ENCODE measurements at regions not wholly inside any gene's neighbourhood (a gene's known extent, or its start where the extent isn't known, plus 50 kb on each side); places are given as distances from the start of the nearest gene placed in this dataset.
A peak's percentile ranks its signal among the peaks of the same experiment; 100 is the strongest.

GRCh38 chr17:79355165-79355564 is 255.7 kb downstream of the RBFOX3 start:
- Histone ChIP-seq H3K36me3 (no peaks in the 10 kb centered on the region), H3K4me1 (no peaks in the 10 kb centered on the region), H4K20me1 (no peaks in the 10 kb centered on the region), H3K9ac (no peak overlapping the region), H3K4me2 (no peak overlapping the region), H3K27me3 (no peaks in the 10 kb centered on the region), H3K9me3 (peaks cover 14% of the 10 kb centered on the region), H3K4me3 (no peak overlapping the region), H3K27ac (no peak overlapping the region)
- TF ChIP-seq Cebpa-rat (IDR thresholded peaks at IDR 0.05), result no peak

DNA sequence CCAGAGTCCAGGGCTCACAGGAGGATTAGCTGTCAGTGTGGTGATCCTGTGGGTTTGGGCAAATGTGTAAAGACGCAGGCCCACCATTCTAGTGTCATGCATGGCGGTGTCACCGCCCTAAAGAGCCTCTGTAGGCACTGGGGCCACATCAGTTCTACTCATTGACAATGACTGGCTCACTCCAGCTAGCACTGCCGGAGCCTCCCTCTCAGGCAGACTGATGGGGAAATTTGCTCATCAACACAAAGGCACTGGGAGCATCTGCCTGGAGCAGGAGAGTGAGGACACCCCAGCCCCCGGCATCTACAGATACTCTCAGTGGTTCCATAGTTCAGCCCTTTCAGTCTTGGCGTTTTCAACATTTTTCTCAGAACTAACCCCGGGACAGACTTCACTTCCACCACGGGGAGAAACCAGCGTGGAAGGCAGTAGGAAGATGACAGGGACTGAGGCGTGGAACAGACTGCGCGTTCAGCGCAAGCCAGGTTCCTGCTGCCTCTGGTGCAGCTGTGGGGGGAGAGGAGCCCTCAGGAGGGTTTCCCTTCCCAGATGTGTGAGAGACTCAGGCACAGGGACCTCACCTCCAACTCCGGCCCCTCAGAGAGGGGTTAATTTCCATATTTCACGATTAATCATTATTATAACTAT is 256.6 kb downstream of the RBFOX3 start:
- no peak for TF ChIP-seq Cebpa-rat (IDR thresholded peaks at IDR 0.05)
- Histone ChIP-seq H3K4me2 (no peak overlapping the region), H3K9ac (no peak overlapping the region), H3K27me3 (no peaks in the 10 kb centered on the region), H3K4me3 (no peak overlapping the region), H3K4me1 (no peaks in the 10 kb centered on the region), H3K36me3 (no peaks in the 10 kb centered on the region), H3K27ac (no peak overlapping the region), H3K9me3 (peaks cover 14% of the 10 kb centered on the region), H4K20me1 (no peaks in the 10 kb centered on the region)

DNA sequence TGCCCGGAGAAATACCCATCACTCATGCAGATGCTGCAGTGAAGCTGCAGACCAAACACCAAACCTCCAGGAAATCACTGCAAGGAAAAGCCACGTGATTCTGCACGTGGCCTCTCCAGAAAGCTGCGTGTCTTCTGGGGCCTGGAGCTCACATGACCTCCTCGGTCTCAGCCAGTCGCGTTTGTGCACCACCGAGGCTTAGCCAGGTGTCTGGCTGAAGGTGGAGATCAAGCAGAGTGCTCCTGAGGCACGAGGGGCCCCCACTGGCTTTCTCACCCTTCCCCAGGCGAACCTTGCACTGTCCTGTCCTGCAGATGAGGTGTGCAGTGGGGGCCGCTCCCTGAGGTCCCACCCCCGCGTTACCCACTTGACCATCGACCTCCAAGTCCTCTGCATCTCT is 257.3 kb downstream of the RBFOX3 start:
- Histone ChIP-seq H3K27ac (no peak overlapping the region), H3K4me2 (no peak overlapping the region), H3K9me3 (peaks cover 14% of the 10 kb centered on the region), H3K9ac (no peak overlapping the region), H3K36me3 (no peaks in the 10 kb centered on the region), H3K4me1 (no peaks in the 10 kb centered on the region), H3K4me3 (no peak overlapping the region), H4K20me1 (no peaks in the 10 kb centered on the region), H3K27me3 (no peaks in the 10 kb centered on the region)
- TF ChIP-seq Cebpa-rat (IDR thresholded peaks at IDR 0.05), result no peak

- H3K9ac ChIP-seq, result no peak overlapping the region
- H3K9me3 ChIP-seq, result peaks cover 14% of the 10 kb centered on the region
- H3K27me3 ChIP-seq, result no peaks in the 10 kb centered on the region
- no peak overlapping the region for H3K4me2 ChIP-seq
- no peak for TF ChIP-seq Cebpa-rat (IDR thresholded peaks at IDR 0.05)
- no peaks in the 10 kb centered on the region for H3K4me1 ChIP-seq
- H3K27ac ChIP-seq, result no peak overlapping the region
- no peaks in the 10 kb centered on the region for H3K36me3 ChIP-seq
- no peak overlapping the region for H3K4me3 ChIP-seq
- no peaks in the 10 kb centered on the region for H4K20me1 ChIP-seq
Observed at GRCh38 chr17:79353016-79353415, 257.8 kb downstream of the RBFOX3 start.

GRCh38 chr17:79350533-79350932 is 260.3 kb downstream of the RBFOX3 start:
- Histone ChIP-seq H3K4me3 (no peak overlapping the region), H3K4me2 (no peak overlapping the region), H3K9ac (no peak overlapping the region), H3K4me1 (no peaks in the 10 kb centered on the region), H3K36me3 (no peaks in the 10 kb centered on the region), H4K20me1 (no peaks in the 10 kb centered on the region), H3K27me3 (no peaks in the 10 kb centered on the region), H3K27ac (no peak overlapping the region), H3K9me3 (peaks cover 14% of the 10 kb centered on the region)
- no peak for TF ChIP-seq Cebpa-rat (IDR thresholded peaks at IDR 0.05)

DNA sequence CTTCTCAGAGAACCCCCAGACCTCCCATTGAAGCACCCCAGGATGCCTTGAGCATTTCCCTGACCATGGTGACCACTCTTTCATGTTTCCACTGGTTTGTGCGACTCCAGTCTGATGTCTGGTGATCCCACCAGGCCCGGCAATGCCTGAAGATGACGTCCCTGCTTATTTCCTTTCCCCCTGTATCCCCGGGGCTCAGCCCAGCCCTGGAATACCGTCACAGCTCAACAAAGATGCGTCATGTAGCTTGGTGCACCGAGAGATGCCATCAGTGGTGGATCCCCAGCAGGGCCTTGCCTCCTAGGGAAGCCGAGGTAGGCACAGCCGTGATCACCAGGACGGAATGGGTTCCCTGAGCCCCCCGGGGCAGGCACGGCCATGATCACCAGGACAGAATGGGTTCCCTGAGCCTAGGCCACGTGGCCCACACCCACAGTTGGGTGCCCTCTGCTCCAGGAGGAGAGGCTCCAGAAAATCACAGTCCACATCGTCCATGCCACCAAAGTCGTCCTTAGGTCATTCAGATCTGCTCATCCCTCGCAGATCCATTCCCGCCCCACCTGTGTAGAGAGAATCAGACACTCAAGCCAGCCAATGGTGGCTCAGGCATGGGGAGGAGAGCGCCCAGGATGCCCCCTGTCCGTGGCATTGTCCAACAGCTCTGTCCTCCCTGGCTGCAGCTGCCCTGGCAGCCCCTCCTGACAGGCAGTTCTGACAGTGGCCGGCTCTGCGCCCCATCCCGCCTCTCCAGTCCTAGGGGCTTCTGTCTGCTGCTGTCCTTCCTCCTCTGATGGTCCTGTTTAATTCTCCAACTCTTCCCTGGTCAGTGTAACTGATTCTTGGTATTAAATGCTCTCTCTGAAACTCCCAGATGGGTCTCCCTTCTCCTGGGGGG is 261.1 kb downstream of the RBFOX3 start:
- no peak overlapping the region for H3K27ac ChIP-seq
- H3K9ac ChIP-seq, result no peak overlapping the region
- no peak for TF ChIP-seq Cebpa-rat (IDR thresholded peaks at IDR 0.05)
- H3K27me3 ChIP-seq, result no peaks in the 10 kb centered on the region
- no peaks in the 10 kb centered on the region for H3K36me3 ChIP-seq
- H3K9me3 ChIP-seq, result peaks cover 19% of the 10 kb centered on the region
- no peaks in the 10 kb centered on the region for H3K4me1 ChIP-seq
- H4K20me1 ChIP-seq, result no peaks in the 10 kb centered on the region
- no peak overlapping the region for H3K4me2 ChIP-seq
- H3K4me3 ChIP-seq, result no peak overlapping the region

- Histone ChIP-seq H3K4me1 (peaks cover 36% of the 10 kb centered on the region), H3K27ac (no peak overlapping the region), H3K9ac (no peak overlapping the region), H3K4me2 (no peak overlapping the region), H3K4me3 (no peak overlapping the region), H3K36me3 (no peaks in the 10 kb centered on the region), H3K9me3 (peaks cover 4% of the 10 kb centered on the region; the same call in 1 of the 2 replicates), H3K27me3 (no peaks in the 10 kb centered on the region), H4K20me1 (peaks cover 12% of the 10 kb centered on the region; the same call in 1 of the 2 replicates)
- TF ChIP-seq Cebpa-rat (IDR thresholded peaks at IDR 0.05), result no peak
Observed at GRCh38 chr17:79342376-79342775, 267.8 kb downstream of the ENGASE start.

DNA sequence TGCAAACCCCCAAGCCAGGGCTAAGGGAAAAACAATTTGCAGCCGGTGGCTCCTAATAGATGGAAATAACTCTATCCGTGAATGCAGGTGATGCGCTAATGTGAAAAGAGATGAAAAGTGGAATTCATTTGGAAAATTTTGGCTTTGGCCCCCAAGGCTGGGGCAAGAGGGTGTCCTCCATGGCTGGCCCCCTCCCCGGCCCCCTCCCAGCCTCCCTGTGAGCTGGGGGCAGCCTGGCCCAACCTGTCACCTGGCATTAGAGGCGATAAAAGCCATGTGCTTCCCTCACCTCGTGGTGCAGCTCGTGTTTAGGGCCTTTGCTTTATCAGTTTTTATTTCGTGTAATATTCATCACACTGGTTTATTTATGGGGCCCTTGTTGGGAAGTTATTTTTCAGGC is 267.2 kb downstream of the ENGASE start:
- H3K4me1 ChIP-seq, result peaks cover 36% of the 10 kb centered on the region
- no peak for TF ChIP-seq Cebpa-rat (IDR thresholded peaks at IDR 0.05)
- H3K27me3 ChIP-seq, result no peaks in the 10 kb centered on the region
- H3K9me3 ChIP-seq, result peaks cover 4% of the 10 kb centered on the region; the same call in 1 of the 2 replicates
- no peak overlapping the region for H3K9ac ChIP-seq
- H3K4me3 ChIP-seq, result no peak overlapping the region
- H3K36me3 ChIP-seq, result no peaks in the 10 kb centered on the region
- H3K4me2 ChIP-seq, result no peak overlapping the region
- H3K27ac ChIP-seq, result no peak overlapping the region
- peaks cover 12% of the 10 kb centered on the region; the same call in 1 of the 2 replicates for H4K20me1 ChIP-seq

DNA sequence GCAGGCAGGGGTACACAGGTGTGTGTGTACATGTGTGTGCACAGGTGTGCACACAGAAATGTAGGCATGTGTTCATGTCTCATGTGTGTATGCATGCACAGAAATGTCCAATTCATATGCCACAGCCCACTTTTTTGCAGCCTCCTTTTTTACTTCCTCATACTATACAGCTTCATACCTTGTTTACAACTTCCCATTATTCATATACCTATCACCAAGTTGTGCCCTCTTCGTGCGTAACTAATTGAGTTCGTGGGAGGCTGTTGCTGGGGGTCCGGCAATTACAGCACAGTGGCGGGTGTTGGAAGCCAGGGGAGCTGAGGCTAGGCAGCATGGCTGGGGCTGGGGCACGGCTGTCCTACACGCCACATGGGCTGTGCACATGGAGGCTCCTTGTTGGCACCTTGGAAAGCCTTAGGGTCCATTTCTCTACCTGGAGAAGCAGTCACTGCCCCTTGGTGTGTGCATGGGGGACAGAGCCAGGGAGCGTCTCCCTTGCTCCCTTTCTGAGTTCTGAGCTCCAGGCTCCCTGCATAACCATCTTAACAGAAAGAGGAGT is 266.7 kb downstream of the ENGASE start:
- Histone ChIP-seq H3K4me3 (no peak overlapping the region), H3K27ac (no peak overlapping the region), H4K20me1 (peaks cover 12% of the 10 kb centered on the region; the same call in 1 of the 2 replicates), H3K9ac (no peak overlapping the region), H3K9me3 (peaks cover 4% of the 10 kb centered on the region; the same call in 1 of the 2 replicates), H3K36me3 (no peaks in the 10 kb centered on the region), H3K27me3 (no peaks in the 10 kb centered on the region), H3K4me1 (peaks cover 36% of the 10 kb centered on the region), H3K4me2 (peak overlapping the region; percentile 75)
- no peak for TF ChIP-seq Cebpa-rat (IDR thresholded peaks at IDR 0.05)

Data from BLaER1 (cell line).